Fibroblast of mammary gland (primary cell): ENCODE measurements at regions not wholly inside any gene's neighbourhood (a gene's known extent, or its start where the extent isn't known, plus 50 kb on each side); places are given as distances from the start of the nearest gene placed in this dataset.

Experiments used
- DNase-seq: peaks from one replicate; pipeline ENCODE4 v3.0.0-alpha.2; 2010; ENCODE audit warnings: low read depth
- H3K4me3 ChIP-seq: 2 replicates; pipeline ENCODE4 v1.5.1; 2011; ENCODE audit warnings: low read depth, mild to moderate bottlenecking, low read length, moderate library complexity; ENCODE audit not compliant: control insufficient read depth
- CTCF ChIP-seq: conservative IDR thresholded peaks from 2 replicates; pipeline ENCODE4 v1.5.1; 2011; ENCODE audit warnings: low read depth, low read length, inconsistent platforms; ENCODE audit not compliant: control insufficient read depth, insufficient read depth

GRCh38 chr4:10737337-10737736, 52.8 kb upstream of the CLNK start:
- H3K4me3 ChIP-seq: no peak overlapping the region
- TF ChIP-seq CTCF: no peak
- peak; percentile 75 for DNase-seq

- no peak for TF ChIP-seq CTCF
- no peak for DNase-seq
- H3K4me3 ChIP-seq: no peak overlapping the region
These were observed 52.3 kb upstream of the CLNK start for GRCh38 chr4:10736895-10737294.

- no peak for DNase-seq
- TF ChIP-seq CTCF: no peak
- no peak overlapping the region for H3K4me3 ChIP-seq
These were observed 51.7 kb upstream of the CLNK start for GRCh38 chr4:10736266-10736665.

- H3K4me3 ChIP-seq: no peak overlapping the region
- TF ChIP-seq CTCF: no peak
- no peak for DNase-seq
These were observed 50.1 kb upstream of the CLNK start for GRCh38 chr4:10734697-10735096.
